GM19239 (cell line): ENCODE measurements at regions not wholly inside any gene's neighbourhood (a gene's known extent, or its start where the extent isn't known, plus 50 kb on each side); places are given as distances from the start of the nearest gene placed in this dataset.
"Not testable (repeated sequence)": the region's sequence is repeated elsewhere in the genome, so short reads cannot be mapped to it uniquely, and the experiment has no call there.

Experiments used
- DNase-seq: peaks from one replicate; pipeline ENCODE4 v3.0.0; 2011; ENCODE audit warnings: low spot score; ENCODE audit not compliant: insufficient read length
- FAIRE-seq: peaks from 2 replicates; lab custom pipeline; 2011; peaks lifted over from hg19 to GRCh38; lab: Jason Lieb, UNC

DNA sequence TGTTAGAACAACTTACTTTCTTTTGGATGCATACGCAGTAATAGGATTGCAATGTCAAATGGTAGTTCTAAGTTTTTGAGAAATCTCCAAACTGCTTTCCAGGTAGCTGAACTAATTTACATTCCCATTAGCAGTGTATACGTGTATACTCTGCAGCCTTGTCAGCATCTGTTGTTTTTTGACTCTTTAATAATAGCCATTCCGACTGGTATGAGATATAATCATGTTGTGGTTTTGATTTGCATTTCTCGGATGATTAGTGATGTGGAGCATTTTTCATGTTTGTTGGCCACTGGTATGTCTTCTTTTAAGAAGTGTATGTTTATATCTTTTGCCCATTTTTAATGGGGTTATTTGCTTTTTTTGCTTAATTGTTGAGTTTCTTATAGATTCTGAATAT lies 76.9 kb upstream of the HNRNPA1L2 start:
- not testable (repeated sequence) for FAIRE-seq, DNase-seq

DNA sequence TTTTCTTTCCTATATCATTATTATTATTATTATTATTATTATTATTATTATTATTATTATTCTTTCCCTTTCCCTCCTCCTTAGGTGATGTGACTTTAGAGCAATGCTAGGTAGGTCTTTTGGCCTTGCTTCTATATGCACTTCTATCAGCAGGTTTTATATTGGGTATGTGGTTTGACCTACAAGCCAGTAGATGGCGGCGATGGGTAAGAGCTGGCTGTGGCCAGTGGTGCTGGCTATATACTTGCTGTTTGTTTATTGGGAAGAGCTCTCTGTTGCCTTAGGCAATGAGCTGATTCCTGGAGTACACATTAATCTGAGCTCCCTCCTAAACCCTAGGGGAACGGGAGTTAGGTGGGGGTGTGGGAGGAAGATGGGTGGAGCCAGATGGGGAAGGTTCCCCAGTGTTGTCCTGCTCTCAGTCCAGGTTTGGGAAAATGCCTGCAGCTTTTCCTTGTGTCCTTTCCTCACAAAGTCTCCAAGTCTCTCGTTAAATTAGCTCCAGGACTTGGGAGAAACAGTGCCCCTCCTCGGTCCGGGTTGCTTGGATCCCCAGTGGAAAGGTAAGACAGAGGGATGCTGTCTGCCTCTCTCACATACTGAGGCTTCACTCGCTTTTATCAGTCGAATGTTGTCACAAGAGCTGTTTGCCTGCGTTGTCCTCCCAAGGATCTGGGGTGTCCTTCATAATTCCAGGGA lies 72.2 kb upstream of the HNRNPA1L2 start:
- DNase-seq, result not testable (repeated sequence)
- FAIRE-seq, result peak; percentile 94

DNA sequence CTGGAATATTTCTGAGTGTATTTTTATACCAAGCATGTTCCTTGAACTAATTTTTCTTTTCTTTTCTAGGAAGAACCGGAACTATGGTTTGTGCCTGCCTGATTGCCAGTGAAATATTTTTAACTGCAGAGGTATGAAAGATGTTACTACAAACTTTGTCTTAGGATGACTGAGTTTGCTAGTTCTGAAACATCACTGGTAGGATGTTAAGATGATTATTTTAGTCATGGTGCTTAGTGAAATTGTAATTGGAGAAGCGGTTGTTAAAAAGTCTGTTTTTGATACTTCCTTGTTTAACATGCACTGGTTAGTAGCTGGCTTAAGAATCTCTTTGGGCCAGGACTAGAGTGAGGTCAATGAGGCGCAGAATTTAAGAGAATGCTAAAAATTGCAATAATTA lies 71.1 kb upstream of the HNRNPA1L2 start:
- DNase-seq, FAIRE-seq: not testable (repeated sequence)

DNA sequence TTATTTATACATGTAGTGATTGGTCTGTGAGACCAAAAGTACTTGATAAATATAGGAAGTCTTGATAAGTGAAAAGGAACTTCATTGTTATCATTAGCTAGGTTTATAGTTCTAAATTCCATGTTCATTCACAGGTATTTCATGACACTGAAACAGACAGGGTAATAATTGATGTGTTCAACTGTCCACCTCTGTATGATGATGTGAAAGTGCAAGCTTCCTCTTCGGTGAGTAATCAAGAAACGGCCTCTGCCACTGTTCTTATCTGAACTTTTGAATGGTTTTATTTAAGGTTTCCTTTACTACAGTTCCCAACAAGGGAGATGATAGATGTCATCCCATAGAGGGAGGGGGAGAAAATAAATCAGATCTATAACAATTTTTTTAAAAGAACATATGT lies 59.3 kb upstream of the HNRNPA1L2 start:
- peak; percentile 68 for FAIRE-seq
- not testable (repeated sequence) for DNase-seq
